Liver (tissue), 3 donors: ENCODE measurements at regions not wholly inside any gene's neighbourhood (a gene's known extent, or its start where the extent isn't known, plus 50 kb on each side); places are given as distances from the start of the nearest gene placed in this dataset.
"Not testable (repeated sequence)": the region's sequence is repeated elsewhere in the genome, so short reads cannot be mapped to it uniquely, and the experiment has no call there.

Experiments
- CTCF ChIP-seq: fragments of 150-350 bp; IDR thresholded peaks from 2 replicates; pipeline ENCODE4 v1.5.1; 2017; ENCODE audit warnings: improper control_type of control experiment, low read depth, low read length; ENCODE audit not compliant: missing input control
- EGR1 ChIP-seq, 2 donors: IDR thresholded peaks; 2 replicates each; pipeline ENCODE4 v1.6.1; 2016 to 2018; ENCODE audit warnings: antibody characterized with exemption in 2 of 2, low read depth in 2 of 2
- FOXA2 ChIP-seq: IDR thresholded peaks from 2 replicates; pipeline ENCODE4 v1.6.1; 2016; ENCODE audit warnings: antibody characterized with exemption
- JUND ChIP-seq, 2 donors: IDR thresholded peaks; 2 replicates each; pipeline ENCODE4 v1.6.1; 2016; ENCODE audit warnings: antibody characterized with exemption in 2 of 2
- RAD21 ChIP-seq, 2 donors: IDR thresholded peaks; 2 replicates each; pipeline ENCODE4 v1.6.1; 2016; ENCODE audit warnings: antibody characterized with exemption in 2 of 2, mild to moderate bottlenecking in 2 of 2
- SP1 ChIP-seq: IDR thresholded peaks from 2 replicates; pipeline ENCODE4 v1.6.1; 2018; ENCODE audit warnings: antibody characterized with exemption, mild to moderate bottlenecking
- TAF1 ChIP-seq: conservative IDR thresholded peaks from 2 replicates; pipeline ENCODE4 v1.6.1; 2016; ENCODE audit warnings: antibody characterized with exemption, mild to moderate bottlenecking
- TF ChIP-seq, protein P1 (sequence below): IDR thresholded peaks from 2 replicates; pipeline ENCODE4 v1.6.1; 2016; ENCODE audit warnings: antibody characterized with exemption
- donor health status: healthy.
- donor health status: healthy.

- not testable (repeated sequence) for TF ChIP-seq CTCF; FOXA2; TAF1; RAD21 (IDR thresholded peaks at IDR 0.05); EGR1 (IDR thresholded peaks at IDR 0.05; ENCODE audit: low read depth in 2 of 2); SP1; JUND (IDR thresholded peaks at IDR 0.05)
- TF ChIP-seq, protein P1, sequence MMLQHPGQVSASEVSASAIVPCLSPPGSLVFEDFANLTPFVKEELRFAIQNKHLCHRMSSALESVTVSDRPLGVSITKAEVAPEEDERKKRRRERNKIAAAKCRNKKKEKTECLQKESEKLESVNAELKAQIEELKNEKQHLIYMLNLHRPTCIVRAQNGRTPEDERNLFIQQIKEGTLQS, result not testable (repeated sequence)
These were observed 331.7 kb upstream of the TMC3 start for GRCh38 chr15:81705727-81706126.
